ENCODE measurements at regions not wholly inside any gene's neighbourhood (a gene's known extent, or its start where the extent isn't known, plus 50 kb on each side); places are given as distances from the start of the nearest gene placed in this dataset.
A peak's percentile ranks its signal among the peaks of the same experiment; 100 is the strongest.

- DNase-seq (ENCODE audit: low read depth, low spot score) = no peak
Observed at GRCh38 chr6:1037430-1038202, 274.3 kb upstream of the FOXQ1 start.

GRCh38 chr6:1035401-1035800, 276.5 kb upstream of the FOXQ1 start:
- no peak for DNase-seq (ENCODE audit: low read depth, low spot score)

- DNase-seq (ENCODE audit: low read depth, low spot score) = no peak
Observed at GRCh38 chr6:1031720-1032119, 280.2 kb upstream of the FOXQ1 start.

GRCh38 chr6:1029141-1029540, 282.8 kb upstream of the FOXQ1 start:
- no peak for DNase-seq (ENCODE audit: low read depth, low spot score)

- DNase-seq (ENCODE audit: low read depth, low spot score) = peak; percentile 14
Observed at GRCh38 chr6:1028723-1029122, 283.2 kb upstream of the FOXQ1 start.

- DNase-seq (ENCODE audit: low read depth, low spot score) = peak; percentile 25
Observed at GRCh38 chr6:1027795-1028569, 283.9 kb upstream of the FOXQ1 start.

GRCh38 chr6:1027109-1027794, 284.6 kb upstream of the FOXQ1 start:
- DNase-seq (ENCODE audit: low read depth, low spot score) = no peak

- DNase-seq (ENCODE audit: low read depth, low spot score) = no peak
Observed at GRCh38 chr6:1025821-1026220, 286.1 kb upstream of the FOXQ1 start.

GRCh38 chr6:1024587-1024986, 287.3 kb upstream of the FOXQ1 start:
- DNase-seq (ENCODE audit: low read depth, low spot score) = peak; percentile 22

- no peak for DNase-seq (ENCODE audit: low read depth, low spot score)
Observed at GRCh38 chr6:1024161-1024560, 287.7 kb upstream of the FOXQ1 start.

GRCh38 chr6:1023229-1023628, 288.7 kb upstream of the FOXQ1 start:
- no peak for DNase-seq (ENCODE audit: low read depth, low spot score)

GRCh38 chr6:1022719-1023118, 289.2 kb upstream of the FOXQ1 start:
- no peak for DNase-seq (ENCODE audit: low read depth, low spot score)

- no peak for DNase-seq (ENCODE audit: low read depth, low spot score)
Observed at GRCh38 chr6:1020837-1021236, 291.1 kb upstream of the FOXQ1 start.

- DNase-seq (ENCODE audit: low read depth, low spot score) = no peak
Observed at GRCh38 chr6:1020133-1020532, 291.8 kb upstream of the FOXQ1 start.

- no peak for DNase-seq (ENCODE audit: low read depth, low spot score)
Observed at GRCh38 chr6:1018041-1018440, 293.9 kb upstream of the FOXQ1 start.

GRCh38 chr6:1016329-1017302, 295.3 kb upstream of the FOXQ1 start:
- no peak for DNase-seq (ENCODE audit: low read depth, low spot score)

GRCh38 chr6:1015825-1016224, 296.1 kb upstream of the FOXQ1 start:
- DNase-seq (ENCODE audit: low read depth, low spot score) = no peak

GRCh38 chr6:1014431-1014807, 297.5 kb upstream of the FOXQ1 start:
- DNase-seq (ENCODE audit: low read depth, low spot score) = no peak

GRCh38 chr6:1013656-1014430, 298.1 kb upstream of the FOXQ1 start:
- no peak for DNase-seq (ENCODE audit: low read depth, low spot score)

- DNase-seq (ENCODE audit: low read depth, low spot score) = no peak
Observed at GRCh38 chr6:1009103-1009502, 302.8 kb upstream of the FOXQ1 start.

- DNase-seq (ENCODE audit: low read depth, low spot score) = no peak
Observed at GRCh38 chr6:1007159-1007558, 304.7 kb upstream of the FOXQ1 start.
